IMR-90 (cell line): ENCODE measurements at regions not wholly inside any gene's neighbourhood (a gene's known extent, or its start where the extent isn't known, plus 50 kb on each side); places are given as distances from the start of the nearest gene placed in this dataset.

Source experiments
- ATAC-seq: fragments of 200-7000 bp; cut with Tn5 transposase; 2 replicates; pipeline ENCODE4 v1.9.1; 2020; ENCODE audit warnings: low read depth, mild to moderate bottlenecking, moderate library complexity
- BruUV-seq: library from RNA; stranded (reverse); fragments of 400-500 nt; replicated peaks from 2 replicates; lab custom pipeline; 2021; lab: Mats Ljungman, UMichigan
- CTCF ChIA-PET: fragments of 300-600 bp; formaldehyde crosslinking; extraction: SDS; loops from one replicate; lab custom pipeline; 2021; ENCODE audit warnings: antibody characterized with exemption; lab: Yijun Ruan, JAX
- POLR2A ChIA-PET: fragments of 300-600 bp; sonication (Branson Sonifier 250); formaldehyde crosslinking; loops from one replicate; lab custom pipeline; 2022; ENCODE audit warnings: antibody characterized with exemption; ENCODE audit not compliant: unreplicated experiment; lab: Charles Lee
- DNase-seq: peaks from one replicate; pipeline ENCODE4 v3.0.0; 2013
- H2AFZ ChIP-seq: replicated peaks from 2 replicates; pipeline ENCODE3; 2013; ENCODE audit warnings: low read length, mild to moderate bottlenecking; ENCODE audit not compliant: poor library complexity
- H2AK5ac ChIP-seq: 2 replicates; pipeline ENCODE4 v1.6.1; 2013; ENCODE audit warnings: low read depth, low read length, inconsistent platforms
- H2AK9ac ChIP-seq: replicated peaks from 2 replicates; pipeline ENCODE3; 2013; ENCODE audit warnings: mild to moderate bottlenecking, low read depth, low read length, moderate library complexity; ENCODE audit not compliant: poor library complexity
- H2BK120ac ChIP-seq: 2 replicates; pipeline ENCODE4 v1.6.1; 2013; ENCODE audit warnings: low read depth, low read length, inconsistent platforms
- H2BK15ac ChIP-seq: 3 replicates; pipeline ENCODE4 v1.6.1; 2013; ENCODE audit warnings: low read depth, low read length, inconsistent platforms
- H2BK20ac ChIP-seq: 2 replicates; pipeline ENCODE4 v1.6.1; 2013; ENCODE audit warnings: low read depth, mild to moderate bottlenecking, inconsistent platforms, low read length, moderate library complexity
- H2BK5ac ChIP-seq: 2 replicates; pipeline ENCODE4 v1.6.1; 2013; ENCODE audit warnings: mild to moderate bottlenecking, low read depth, low read length, inconsistent platforms; ENCODE audit not compliant: poor library complexity, severe bottlenecking
- H3K14ac ChIP-seq: replicated peaks from 2 replicates; pipeline ENCODE4 v1.6.1; 2013; ENCODE audit warnings: low read depth, low read length, inconsistent platforms
- H3K18ac ChIP-seq: 2 replicates; pipeline ENCODE4 v1.6.1; 2013; ENCODE audit warnings: low read depth, low read length, control low read depth
- H3K23ac ChIP-seq: 2 replicates; pipeline ENCODE4 v1.6.1; 2013; ENCODE audit warnings: low read depth, low read length, inconsistent platforms
- H3K27ac ChIP-seq: 2 replicates; pipeline ENCODE4 v1.5.1; 2013; ENCODE audit warnings: mild to moderate bottlenecking, control low read depth, low read length; ENCODE audit not compliant: insufficient read depth
- H3K27me3 ChIP-seq: 2 replicates; pipeline ENCODE4 v1.6.1; 2013; ENCODE audit warnings: low read length; ENCODE audit not compliant: control insufficient read depth, insufficient read depth
- H3K36me3 ChIP-seq: 2 replicates; pipeline ENCODE4 v1.6.1; 2013; ENCODE audit warnings: low read length, mixed read lengths; ENCODE audit not compliant: control insufficient read depth, insufficient read depth
- H3K4ac ChIP-seq: 2 replicates; pipeline ENCODE4 v1.6.1; 2013; ENCODE audit warnings: low read depth, low read length, inconsistent platforms
- H3K4me1 ChIP-seq: 2 replicates; pipeline ENCODE4 v1.6.1; 2013; ENCODE audit warnings: low read length, mixed read lengths; ENCODE audit not compliant: control insufficient read depth, insufficient read depth
- H3K4me2 ChIP-seq: 2 replicates; pipeline ENCODE4 v1.6.1; 2013; ENCODE audit warnings: low read depth, mild to moderate bottlenecking, control low read depth, low read length, moderate library complexity
- H3K4me3 ChIP-seq: 2 replicates; pipeline ENCODE4 v1.5.1; 2013; ENCODE audit warnings: low read depth, mild to moderate bottlenecking, control low read depth, low read length, moderate library complexity; ENCODE audit not compliant: insufficient read depth
- H3K56ac ChIP-seq: 2 replicates; pipeline ENCODE4 v1.6.1; 2013; ENCODE audit warnings: low read length, inconsistent platforms; ENCODE audit not compliant: insufficient read depth; ENCODE audit errors: extremely low read depth
- H3K79me1 ChIP-seq, 2 experiments: 2 replicates each; pipeline ENCODE4 v1.6.1; 2013; ENCODE audit warnings: low read length in 2 of 2, inconsistent platforms in 1 of 2, low read depth in 1 of 2
- H3K9ac ChIP-seq: 2 replicates; pipeline ENCODE4 v1.6.1; 2013; ENCODE audit warnings: low read depth, low read length, control low read depth
- H3K9me1 ChIP-seq: 2 replicates; pipeline ENCODE4 v1.6.1; 2013; ENCODE audit warnings: low read length, inconsistent platforms; ENCODE audit not compliant: insufficient read depth
- H3K9me3 ChIP-seq: 2 replicates; pipeline ENCODE4 v1.6.1; 2013; ENCODE audit warnings: low read length; ENCODE audit not compliant: control insufficient read depth, insufficient read depth
- H4K20me1 ChIP-seq: 2 replicates; pipeline ENCODE4 v1.6.1; 2013; ENCODE audit warnings: low read length, inconsistent platforms; ENCODE audit not compliant: insufficient read depth
- H4K5ac ChIP-seq: 2 replicates; pipeline ENCODE4 v1.6.1; 2013; ENCODE audit warnings: mild to moderate bottlenecking, low read depth, low read length, control low read depth
- H4K8ac ChIP-seq, 2 experiments: 2 replicates each; pipeline ENCODE4 v1.6.1; 2013; ENCODE audit warnings: low read depth in 2 of 2, low read length in 2 of 2, control low read depth in 1 of 2, inconsistent platforms in 1 of 2
- H4K91ac ChIP-seq: 2 replicates; pipeline ENCODE4 v1.6.1; 2013; ENCODE audit warnings: low read depth, low read length, inconsistent platforms; ENCODE audit not compliant: insufficient read depth
- BHLHE40 ChIP-seq: fragments of 150-350 bp; IDR thresholded peaks from 2 replicates; pipeline ENCODE4 v1.6.1; 2016; ENCODE audit warnings: mild to moderate bottlenecking, low read depth, low read length
- CTCF ChIP-seq: conservative IDR thresholded peaks from 2 replicates; pipeline ENCODE4 v1.5.1; 2012; ENCODE audit warnings: mild to moderate bottlenecking, low read depth, low read length, improper control_type of control experiment
- ELK1 ChIP-seq: fragments of 150-350 bp; IDR thresholded peaks from 2 replicates; pipeline ENCODE4 v1.6.1; 2016; ENCODE audit warnings: low read depth, mild to moderate bottlenecking, low read length, moderate library complexity, borderline replicate concordance
- FOS ChIP-seq: fragments of 150-350 bp; IDR thresholded peaks from 2 replicates; pipeline ENCODE4 v1.6.1; 2016; ENCODE audit warnings: low read depth, low read length
- MAFK ChIP-seq: IDR thresholded peaks from 2 replicates; pipeline ENCODE4 v1.6.1; 2012; ENCODE audit warnings: low read depth, low read length, improper control_type of control experiment
- MAZ ChIP-seq: IDR thresholded peaks from 2 replicates; pipeline ENCODE4 v1.6.1; 2012; ENCODE audit warnings: low read depth, mild to moderate bottlenecking, low read length, improper control_type of control experiment, moderate library complexity, borderline replicate concordance
- NFE2L2 ChIP-seq: fragments of 150-350 bp; IDR thresholded peaks from 2 replicates; pipeline ENCODE4 v1.6.1; 2016; ENCODE audit warnings: low read depth, mild to moderate bottlenecking, low read length
- POLR2A ChIP-seq: IDR thresholded peaks from 2 replicates; pipeline ENCODE4 v1.6.1; 2012; ENCODE audit warnings: mild to moderate bottlenecking, low read depth, low read length
- RAD21 ChIP-seq: IDR thresholded peaks from 2 replicates; pipeline ENCODE4 v1.6.1; 2012; ENCODE audit warnings: low read length, improper control_type of control experiment
- RFX5 ChIP-seq: IDR thresholded peaks from 2 replicates; pipeline ENCODE4 v1.8.0; 2012; ENCODE audit warnings: low read depth, mild to moderate bottlenecking, low read length, moderate library complexity
- SMC3 ChIP-seq: fragments of 150-350 bp; IDR thresholded peaks from 2 replicates; pipeline ENCODE4 v1.6.1; 2016; ENCODE audit warnings: low read depth, mild to moderate bottlenecking, antibody characterized with exemption, low read length, moderate library complexity
- USF2 ChIP-seq: fragments of 150-350 bp; IDR thresholded peaks from 2 replicates; pipeline ENCODE4 v1.6.1; 2017; ENCODE audit warnings: mild to moderate bottlenecking, antibody characterized with exemption, low read length, low read depth
- WGBS, 2 experiments: methylation state at CpG; one replicate each; pipeline versions ENCODE4 v1.1.5 to v1.1.7; 2013; ENCODE audit warnings: missing lambda C conversion rate in 2 of 2; ENCODE audit not compliant: insufficient read length in 1 of 2; ENCODE audit errors: extremely low coverage in 2 of 2; 5-methylcytosine and 5-hydroxymethylcytosine counted together
- dilution Hi-C: fragments of 300-500 bp; cut with HindIII; formaldehyde crosslinking; loops from one replicate; pipeline ENCODE4 v1.14.3; 2018; ENCODE audit warnings: low sequenced_read_pairs; ENCODE audit not compliant: unreplicated experiment
- in situ Hi-C: fragments of 300-500 bp; cut with MboI; formaldehyde crosslinking; loops from 3 replicates; pipeline ENCODE4 v1.14.3; 2019; ENCODE audit warnings: low sequenced_read_pairs, inconsistent platforms, mixed read lengths
- intact Hi-C: fragments of 100-400 bp; cut with micrococcal nuclease; formaldehyde crosslinking; loops from 2 replicates; pipeline ENCODE4 v1.10.0; 2022

- no peak overlapping the region for H2AK9ac ChIP-seq
- in situ Hi-C loops, result no loop called here
- H3K56ac ChIP-seq, result no peak overlapping the region
- no peak for DNase-seq
- dilution Hi-C loops, result no loop called here
- no TSS peak for BruUV-seq
- 0 out of 2 replicates have a peak, but pooled peaks cover 2% of the 10 kb centered on the region for H3K9me3 ChIP-seq
- no peak overlapping the region for H3K9ac ChIP-seq
- H3K27ac ChIP-seq, result no peak overlapping the region
- H3K27me3 ChIP-seq, result peaks cover 40% of the 10 kb centered on the region
- no peak overlapping the region for H2BK120ac ChIP-seq
- no peak overlapping the region for H3K4ac ChIP-seq
- ATAC-seq, result no peak
- H4K91ac ChIP-seq, result no peak overlapping the region
- H3K79me1 ChIP-seq, result no peaks in the 10 kb centered on the region
- H3K23ac ChIP-seq, result no peak overlapping the region
- H2AFZ ChIP-seq, result no peak overlapping the region
- no peak overlapping the region for H3K18ac ChIP-seq
- H4K20me1 ChIP-seq, result no peaks in the 10 kb centered on the region
- no peaks in the 10 kb centered on the region for H3K4me1 ChIP-seq
- no peak overlapping the region for H3K4me3 ChIP-seq
- WGBS, 2 experiments, result no CpG with 5 or more reads among the region's 5 CpGs
- H2AK5ac ChIP-seq, result no peak overlapping the region
- H2BK15ac ChIP-seq, result no peak overlapping the region
- no peak overlapping the region for H4K8ac ChIP-seq
- intact Hi-C loops, result no loop called here
- no peak overlapping the region for H2BK5ac ChIP-seq
- 0 out of 2 replicates have a peak, but pooled peaks cover 3% of the 10 kb centered on the region for H3K9me1 ChIP-seq
- H2BK20ac ChIP-seq, result no peak overlapping the region
- H3K36me3 ChIP-seq, result no peaks in the 10 kb centered on the region
- H3K14ac ChIP-seq, result no peak overlapping the region
- no peak overlapping the region for H3K4me2 ChIP-seq
- ChIA-PET POLR2A (no interaction called here), CTCF (interaction anchor here (0.6 kb wide), 1 partner anchor 1935 kb away, joined by 3 read pairs; no protein-coding TSS in a partner anchor)
- TF ChIP-seq ELK1 (no peak), SMC3 (no peak), NFE2L2 (no peak), RAD21 (no peak), BHLHE40 (no peak), CTCF (no peak), RFX5 (no peak), FOS (no peak), USF2 (no peak), POLR2A (no peak), MAFK (no peak), MAZ (no peak)
- H4K5ac ChIP-seq, result no peak overlapping the region
These were observed 117.7 kb upstream of the ETS2 start for GRCh38 chr21:38688068-38688467.
